Ishikawa (cell line): ENCODE measurements at regions not wholly inside any gene's neighbourhood (a gene's known extent, or its start where the extent isn't known, plus 50 kb on each side); places are given as distances from the start of the nearest gene placed in this dataset.

ENCODE experiments used
- CEBPB ChIP-seq: IDR thresholded peaks from 2 replicates; pipeline ENCODE4 v1.6.1; 2012
- CREB1 ChIP-seq: IDR thresholded peaks from 2 replicates; pipeline ENCODE4 v1.6.1; 2012; ENCODE audit warnings: low read depth
- EGR1 ChIP-seq: IDR thresholded peaks from 2 replicates; pipeline ENCODE4 v1.6.1; 2012
- EP300 ChIP-seq: IDR thresholded peaks from 2 replicates; pipeline ENCODE4 v1.6.1; 2012; ENCODE audit warnings: borderline replicate concordance
- FOXM1 ChIP-seq: IDR thresholded peaks from 2 replicates; pipeline ENCODE4 v1.6.1; 2012; ENCODE audit warnings: low read depth, borderline replicate concordance
- NFIC ChIP-seq: IDR thresholded peaks from 2 replicates; pipeline ENCODE4 v1.6.1; 2012
- RAD21 ChIP-seq: IDR thresholded peaks from 2 replicates; pipeline ENCODE4 v1.6.1; 2012; ENCODE audit warnings: low read depth
- TAF1 ChIP-seq: IDR thresholded peaks from 2 replicates; pipeline ENCODE4 v1.6.1; 2012; ENCODE audit warnings: low read depth, mild to moderate bottlenecking
- TCF12 ChIP-seq: IDR thresholded peaks from 2 replicates; pipeline ENCODE4 v1.6.1; 2012; ENCODE audit warnings: low read depth
- TEAD4 ChIP-seq: IDR thresholded peaks from 2 replicates; pipeline ENCODE4 v1.6.1; 2012
- USF1 ChIP-seq: IDR thresholded peaks from 2 replicates; pipeline ENCODE4 v1.6.1; 2012
- YY1 ChIP-seq: IDR thresholded peaks from 2 replicates; pipeline ENCODE4 v1.6.1; 2012; ENCODE audit warnings: low read depth
- ZBTB7A ChIP-seq: IDR thresholded peaks from 2 replicates; pipeline ENCODE4 v1.6.1; 2012; ENCODE audit warnings: low read depth
- TF ChIP-seq, protein P1 (sequence below): IDR thresholded peaks from 2 replicates; pipeline ENCODE4 v1.6.1; 2012; ENCODE audit warnings: low read depth, mild to moderate bottlenecking
- TF ChIP-seq, protein P2 (sequence below): IDR thresholded peaks from 2 replicates; pipeline ENCODE4 v1.6.1; 2012

DNA sequence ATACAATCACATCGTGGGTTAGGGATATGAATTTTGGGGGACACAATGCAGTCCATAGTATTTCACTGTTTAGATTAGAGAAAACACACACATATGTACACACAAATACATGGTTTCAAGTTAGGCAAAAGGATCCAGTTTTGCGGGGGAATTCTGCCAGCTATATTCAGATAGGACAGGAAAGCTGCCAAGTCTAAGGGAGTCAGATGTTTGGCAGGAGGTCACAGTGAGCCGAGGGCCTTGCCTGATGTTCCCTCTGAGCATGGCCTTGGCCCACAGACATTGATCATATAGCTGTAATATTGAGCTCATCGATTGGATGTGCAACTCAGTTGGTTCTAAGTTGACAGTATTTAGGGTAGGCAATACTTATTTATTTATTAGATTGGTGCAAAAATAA is 122.8 kb downstream of the ADRA2A start:
- no peak for TF ChIP-seq YY1
- TF ChIP-seq CEBPB, result no peak
- TF ChIP-seq CREB1, result no peak
- no peak for TF ChIP-seq ZBTB7A
- TF ChIP-seq, protein P1, sequence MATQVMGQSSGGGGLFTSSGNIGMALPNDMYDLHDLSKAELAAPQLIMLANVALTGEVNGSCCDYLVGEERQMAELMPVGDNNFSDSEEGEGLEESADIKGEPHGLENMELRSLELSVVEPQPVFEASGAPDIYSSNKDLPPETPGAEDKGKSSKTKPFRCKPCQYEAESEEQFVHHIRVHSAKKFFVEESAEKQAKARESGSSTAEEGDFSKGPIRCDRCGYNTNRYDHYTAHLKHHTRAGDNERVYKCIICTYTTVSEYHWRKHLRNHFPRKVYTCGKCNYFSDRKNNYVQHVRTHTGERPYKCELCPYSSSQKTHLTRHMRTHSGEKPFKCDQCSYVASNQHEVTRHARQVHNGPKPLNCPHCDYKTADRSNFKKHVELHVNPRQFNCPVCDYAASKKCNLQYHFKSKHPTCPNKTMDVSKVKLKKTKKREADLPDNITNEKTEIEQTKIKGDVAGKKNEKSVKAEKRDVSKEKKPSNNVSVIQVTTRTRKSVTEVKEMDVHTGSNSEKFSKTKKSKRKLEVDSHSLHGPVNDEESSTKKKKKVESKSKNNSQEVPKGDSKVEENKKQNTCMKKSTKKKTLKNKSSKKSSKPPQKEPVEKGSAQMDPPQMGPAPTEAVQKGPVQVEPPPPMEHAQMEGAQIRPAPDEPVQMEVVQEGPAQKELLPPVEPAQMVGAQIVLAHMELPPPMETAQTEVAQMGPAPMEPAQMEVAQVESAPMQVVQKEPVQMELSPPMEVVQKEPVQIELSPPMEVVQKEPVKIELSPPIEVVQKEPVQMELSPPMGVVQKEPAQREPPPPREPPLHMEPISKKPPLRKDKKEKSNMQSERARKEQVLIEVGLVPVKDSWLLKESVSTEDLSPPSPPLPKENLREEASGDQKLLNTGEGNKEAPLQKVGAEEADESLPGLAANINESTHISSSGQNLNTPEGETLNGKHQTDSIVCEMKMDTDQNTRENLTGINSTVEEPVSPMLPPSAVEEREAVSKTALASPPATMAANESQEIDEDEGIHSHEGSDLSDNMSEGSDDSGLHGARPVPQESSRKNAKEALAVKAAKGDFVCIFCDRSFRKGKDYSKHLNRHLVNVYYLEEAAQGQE, result no peak
- no peak for TF ChIP-seq TAF1
- TF ChIP-seq NFIC, result no peak
- TF ChIP-seq EGR1, result no peak
- TF ChIP-seq TCF12, result no peak

DNA sequence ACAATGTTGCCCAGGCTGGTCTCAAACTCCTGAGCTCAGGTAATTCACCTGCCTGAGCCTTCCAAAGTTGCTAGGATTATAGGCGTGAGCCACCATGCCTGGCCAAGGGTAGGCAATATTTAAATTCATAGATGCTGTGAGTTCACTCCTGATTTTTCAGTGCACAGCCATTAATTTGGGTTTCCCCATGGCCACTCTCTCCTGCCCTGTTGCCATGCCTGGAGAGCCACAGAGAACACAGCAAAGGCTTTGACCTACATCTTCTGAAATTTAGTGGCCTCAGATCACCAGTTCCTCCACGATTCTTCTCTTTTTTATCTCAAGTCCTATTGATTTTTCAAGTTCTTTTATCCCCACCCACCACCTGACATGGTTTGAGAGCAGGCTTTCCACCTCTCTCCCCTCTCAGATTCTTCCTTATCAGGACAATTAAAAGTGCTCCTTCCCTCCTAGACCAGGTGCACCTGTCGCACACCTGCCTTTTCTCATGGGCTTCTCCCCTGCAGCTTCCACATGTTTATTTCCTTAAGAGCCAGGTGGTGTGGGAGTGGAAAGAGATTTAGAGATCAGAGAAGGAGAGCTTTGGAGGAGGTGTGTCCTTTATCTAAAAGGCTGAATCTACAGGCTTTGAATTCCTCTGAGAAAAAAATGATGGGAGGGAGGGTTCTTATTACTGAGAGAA is 123.8 kb downstream of the ADRA2A start:
- TF ChIP-seq YY1, result no peak
- TF ChIP-seq EGR1, result no peak
- TF ChIP-seq CREB1, result no peak
- no peak for TF ChIP-seq TCF12
- no peak for TF ChIP-seq ZBTB7A
- TF ChIP-seq TEAD4, result no peak
- no peak for TF ChIP-seq FOXM1
- no peak for TF ChIP-seq CEBPB
- TF ChIP-seq NFIC, result no peak
- TF ChIP-seq RAD21, result no peak

DNA sequence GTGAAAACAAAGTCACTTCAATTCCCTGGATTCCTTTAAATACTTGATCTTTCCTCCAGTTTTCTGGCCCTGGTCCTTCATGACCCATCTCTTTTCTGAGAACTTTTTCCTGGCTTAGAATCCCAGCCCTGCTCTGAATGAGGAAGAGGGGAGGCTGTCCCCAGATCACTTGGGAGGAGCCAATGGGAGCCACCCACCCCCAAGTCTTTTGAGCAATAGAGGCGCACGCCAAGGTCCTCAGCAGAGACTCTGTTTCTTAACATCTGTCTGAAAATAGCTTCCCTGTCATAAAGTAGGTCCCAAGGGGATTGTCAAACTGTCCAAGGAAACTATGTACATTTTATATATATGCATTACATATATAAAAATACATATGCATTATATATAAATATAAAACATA is 126.8 kb downstream of the ADRA2A start:
- TF ChIP-seq TAF1 (no peak), EP300 (no peak), YY1 (no peak), NFIC (no peak), ZBTB7A (no peak), TCF12 (no peak), EGR1 (no peak)
- TF ChIP-seq, protein P2, sequence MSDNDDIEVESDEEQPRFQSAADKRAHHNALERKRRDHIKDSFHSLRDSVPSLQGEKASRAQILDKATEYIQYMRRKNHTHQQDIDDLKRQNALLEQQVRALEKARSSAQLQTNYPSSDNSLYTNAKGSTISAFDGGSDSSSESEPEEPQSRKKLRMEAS, result no peak

DNA sequence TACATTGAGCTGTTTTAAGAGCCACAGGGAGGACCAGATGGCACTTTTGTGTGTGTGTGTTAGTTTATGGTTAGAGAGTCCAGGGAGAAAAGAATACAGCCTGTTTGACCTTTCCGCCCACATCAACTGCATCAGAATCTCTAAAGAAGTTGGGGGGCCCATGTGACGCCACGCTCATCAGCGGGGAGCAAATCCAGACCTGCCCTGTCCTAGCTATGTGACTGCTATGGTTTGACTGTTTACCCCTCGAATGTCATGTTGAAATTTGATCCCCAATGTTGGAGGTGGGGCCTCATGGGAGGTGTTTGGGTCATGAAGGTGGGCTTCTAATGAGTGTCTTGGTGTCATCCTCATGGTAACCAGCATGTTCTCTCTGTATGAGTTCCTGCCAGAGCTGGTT is 128.0 kb downstream of the ADRA2A start:
- TF ChIP-seq NFIC (no peak), EP300 (no peak), TAF1 (no peak), RAD21 (no peak), TEAD4 (no peak), FOXM1 (no peak), CEBPB (no peak), ZBTB7A (no peak), TCF12 (no peak), CREB1 (no peak), EGR1 (no peak), YY1 (no peak), USF1 (no peak)
- TF ChIP-seq, protein P1, result no peak
- TF ChIP-seq, protein P2, result no peak

GRCh38 chr10:111206521-111206920 is 129.7 kb downstream of the ADRA2A start:
- TF ChIP-seq FOXM1, result no peak
- TF ChIP-seq, protein P1, result no peak
- no peak for TF ChIP-seq CEBPB
- TF ChIP-seq USF1, result no peak
- TF ChIP-seq EGR1, result no peak
- TF ChIP-seq RAD21, result no peak
- TF ChIP-seq TCF12, result no peak
- TF ChIP-seq TEAD4, result no peak
- no peak for TF ChIP-seq NFIC
- TF ChIP-seq TAF1, result no peak
- TF ChIP-seq YY1, result no peak
- TF ChIP-seq, protein P2, result no peak
